ENCODE measurements at regions not wholly inside any gene's neighbourhood (a gene's known extent, or its start where the extent isn't known, plus 50 kb on each side); places are given as distances from the start of the nearest gene placed in this dataset.

- TF ChIP-seq CTCF (IDR thresholded peaks at IDR 0.05) (no peak), POLR2A (IDR thresholded peaks at IDR 0.05) (no peak)
- DNase-seq = no peak
- Histone ChIP-seq H3K9me3 (no peaks in the 10 kb centered on the region), H3K27me3 (no peaks in the 10 kb centered on the region), H3K36me3 (no peaks in the 10 kb centered on the region), H3K4me1 (no peaks in the 10 kb centered on the region), H3K27ac (no peak overlapping the region), H3K4me3 (replicated peaks in 1 of 3) (no peak overlapping the region)
- intact Hi-C loops (cut with DNase I) = no loop called here
These were observed 295.9 kb upstream of the ITGA1 start for GRCh38 chr5:52491818-52492217.

- intact Hi-C loops (cut with DNase I) = no loop called here
- 48 to 61% methylated on average over 4 of the region's 4 CpGs for WGBS, 2 donors
- TF ChIP-seq POLR2A (IDR thresholded peaks at IDR 0.05) (no peak), CTCF (IDR thresholded peaks at IDR 0.05) (no peak)
These were observed 290.5 kb upstream of the ITGA1 start for GRCh38 chr5:52497133-52497693.

GRCh38 chr5:52498607-52499006, 289.1 kb upstream of the ITGA1 start:
- Histone ChIP-seq H3K36me3 (no peaks in the 10 kb centered on the region), H3K9me3 (no peaks in the 10 kb centered on the region), H3K4me1 (no peaks in the 10 kb centered on the region), H3K27me3 (no peaks in the 10 kb centered on the region), H3K4me3 (replicated peaks in 1 of 3) (no peak overlapping the region), H3K27ac (no peak overlapping the region)
- intact Hi-C loops (cut with DNase I) = no loop called here
- DNase-seq = no peak
- TF ChIP-seq POLR2A (IDR thresholded peaks at IDR 0.05) = no peak
- TF ChIP-seq CTCF (IDR thresholded peaks at IDR 0.05) = no peak

More at GRCh38 chr5:52497133-52497693, 290.5 kb upstream of the ITGA1 start:
- no peak for DNase-seq
- Histone ChIP-seq H3K4me3 (replicated peaks in 1 of 3) (no peak overlapping the region), H3K4me1 (no peaks in the 10 kb centered on the region), H3K27me3 (no peaks in the 10 kb centered on the region), H3K36me3 (no peaks in the 10 kb centered on the region), H3K9me3 (no peaks in the 10 kb centered on the region), H3K27ac (no peak overlapping the region)

GRCh38 chr5:52502460-52502999, 285.2 kb upstream of the ITGA1 start:
- Histone ChIP-seq H3K4me3 (replicated peaks in 1 of 3) (no peak overlapping the region), H3K36me3 (no peaks in the 10 kb centered on the region), H3K9me3 (no peaks in the 10 kb centered on the region), H3K27me3 (no peaks in the 10 kb centered on the region), H3K27ac (no peak overlapping the region), H3K4me1 (no peaks in the 10 kb centered on the region)
- TF ChIP-seq CTCF (IDR thresholded peaks at IDR 0.05) (no peak), POLR2A (IDR thresholded peaks at IDR 0.05) (no peak)
- intact Hi-C loops (cut with DNase I) = no loop called here
- no peak for DNase-seq
- WGBS, 2 donors = 88 to 90% methylated on average over 5 of the region's 5 CpGs

- no peak overlapping the region for H3K27ac ChIP-seq
- TF ChIP-seq CTCF (IDR thresholded peaks at IDR 0.05) (no peak), POLR2A (IDR thresholded peaks at IDR 0.05) (no peak)
- WGBS, 2 donors = 86 to 88% methylated on average over 6 of the region's 6 CpGs
- DNase-seq = no peak
- no peaks in the 10 kb centered on the region for H3K4me1 ChIP-seq
- H3K36me3 ChIP-seq = no peaks in the 10 kb centered on the region
- no peaks in the 10 kb centered on the region for H3K27me3 ChIP-seq
- intact Hi-C loops (cut with DNase I) = no loop called here
- no peak overlapping the region for H3K4me3 ChIP-seq (replicated peaks in 1 of 3)
- H3K9me3 ChIP-seq = no peaks in the 10 kb centered on the region
These were observed 283.0 kb upstream of the ITGA1 start for GRCh38 chr5:52504584-52505240.
